ENCODE measurements at regions not wholly inside any gene's neighbourhood (a gene's known extent, or its start where the extent isn't known, plus 50 kb on each side); places are given as distances from the start of the nearest gene placed in this dataset.

GRCh38 chr10:3682745-3683144 lies 102.3 kb downstream of the KLF6 start:
- no peak for TF ChIP-seq EZH2 (IDR thresholded peaks at IDR 0.05)
- no peak for TF ChIP-seq POLR2AphosphoS5 (IDR thresholded peaks at IDR 0.05; ENCODE audit: borderline replicate concordance, low read depth, low read length)
